ENCODE measurements at regions not wholly inside any gene's neighbourhood (a gene's known extent, or its start where the extent isn't known, plus 50 kb on each side); places are given as distances from the start of the nearest gene placed in this dataset.

- no peak for DNase-seq
These were observed 607.0 kb downstream of the DNAJB9 start for GRCh38 chr7:109176661-109177060.

- DNase-seq: no peak
These were observed 608.7 kb downstream of the DNAJB9 start for GRCh38 chr7:109178342-109178741.

- DNase-seq: no peak
These were observed 609.9 kb downstream of the DNAJB9 start for GRCh38 chr7:109179601-109180000.

- no peak for DNase-seq
These were observed 621.2 kb downstream of the DNAJB9 start for GRCh38 chr7:109190766-109191398.

- no peak for DNase-seq
These were observed 636.5 kb downstream of the DNAJB9 start for GRCh38 chr7:109206196-109206595.

- peak; percentile 45 to 82 for DNase-seq
These were observed 643.4 kb downstream of the DNAJB9 start for GRCh38 chr7:109213081-109213480.

GRCh38 chr7:109215341-109215740 lies 645.7 kb downstream of the DNAJB9 start:
- DNase-seq: peak; percentile 75 to 90

- no peak for DNase-seq
These were observed 654.4 kb downstream of the DNAJB9 start for GRCh38 chr7:109224100-109224499.

GRCh38 chr7:109226699-109227098 lies 657.0 kb downstream of the DNAJB9 start:
- no peak for DNase-seq

- DNase-seq: no peak
These were observed 665.6 kb downstream of the DNAJB9 start for GRCh38 chr7:109235316-109235715.

GRCh38 chr7:109246330-109247077 lies 676.8 kb downstream of the DNAJB9 start:
- no peak for DNase-seq

GRCh38 chr7:109256762-109257560 lies 687.3 kb downstream of the DNAJB9 start:
- DNase-seq: no peak

- DNase-seq: no peak
These were observed 689.5 kb downstream of the DNAJB9 start for GRCh38 chr7:109259151-109259550.

- DNase-seq: no peak
These were observed 692.1 kb downstream of the DNAJB9 start for GRCh38 chr7:109261781-109262180.

- no peak for DNase-seq
These were observed 696.9 kb downstream of the DNAJB9 start for GRCh38 chr7:109266610-109267009.

- no peak for DNase-seq
These were observed 706.7 kb downstream of the DNAJB9 start for GRCh38 chr7:109276348-109276747.

- no peak for DNase-seq
These were observed 713.1 kb downstream of the DNAJB9 start for GRCh38 chr7:109282726-109283125.

- DNase-seq: no peak
These were observed 715.3 kb downstream of the DNAJB9 start for GRCh38 chr7:109284943-109285342.

- DNase-seq: no peak
These were observed 725.5 kb downstream of the DNAJB9 start for GRCh38 chr7:109295158-109295557.

GRCh38 chr7:109308816-109309215 lies 739.1 kb downstream of the DNAJB9 start:
- DNase-seq: no peak

GRCh38 chr7:109309790-109310189 lies 740.1 kb downstream of the DNAJB9 start:
- DNase-seq: no peak

- no peak for DNase-seq
These were observed 748.5 kb downstream of the DNAJB9 start for GRCh38 chr7:109318136-109318535.

- DNase-seq: no peak
These were observed 753.2 kb downstream of the DNAJB9 start for GRCh38 chr7:109322833-109323232.

GRCh38 chr7:109331423-109331822 lies 761.7 kb downstream of the DNAJB9 start:
- no peak for DNase-seq
